SK-N-SH (cell line): ENCODE measurements at regions not wholly inside any gene's neighbourhood (a gene's known extent, or its start where the extent isn't known, plus 50 kb on each side); places are given as distances from the start of the nearest gene placed in this dataset.

Experiments used
- CTCF ChIP-seq: fragments of 200-600 bp; sonication (generic); IDR thresholded peaks from 2 replicates; pipeline ENCODE4 v1.6.1; 2017; ENCODE audit warnings: antibody characterized with exemption, mild to moderate bottlenecking, moderate library complexity
- ELF1 ChIP-seq: IDR thresholded peaks from 2 replicates; pipeline ENCODE4 v1.4.0; 2012
- EP300 ChIP-seq, 2 experiments: IDR thresholded peaks; 2 replicates each; pipeline versions ENCODE4 v1.4.0 to v1.6.1; 2012; ENCODE audit warnings: borderline replicate concordance in 1 of 2, low read depth in 1 of 2, low read length in 1 of 2
- EZH2phosphoT487 ChIP-seq: fragments of 200-600 bp; sonication (generic); IDR thresholded peaks from 2 replicates; pipeline ENCODE4 v1.6.1; 2017; ENCODE audit warnings: low read depth, mixed run types, mild to moderate bottlenecking, antibody characterized with exemption, moderate library complexity, borderline replicate concordance
- GABPA ChIP-seq: IDR thresholded peaks from 2 replicates; pipeline ENCODE4 v1.4.0; 2012; ENCODE audit warnings: low read depth, mild to moderate bottlenecking
- POLR2AphosphoS5 ChIP-seq: IDR thresholded peaks from 2 replicates; pipeline ENCODE4 v1.6.1; 2012; ENCODE audit warnings: low read depth, low read length
- RAD21 ChIP-seq: IDR thresholded peaks from 2 replicates; pipeline ENCODE4 v1.6.1; 2012; ENCODE audit warnings: mild to moderate bottlenecking, low read length
- RCOR1 ChIP-seq: fragments of 150-350 bp; IDR thresholded peaks from 2 replicates; pipeline ENCODE4 v1.6.1; 2017; ENCODE audit warnings: antibody characterized with exemption, low read length
- RFX5 ChIP-seq: IDR thresholded peaks from 2 replicates; pipeline ENCODE4 v1.6.1; 2012; ENCODE audit warnings: mild to moderate bottlenecking, improper control_type of control experiment, low read length
- SIN3A ChIP-seq: IDR thresholded peaks from 2 replicates; pipeline ENCODE4 v1.6.1; 2012; ENCODE audit warnings: low read depth, mild to moderate bottlenecking, low read length, moderate library complexity, borderline replicate concordance
- TF ChIP-seq, protein P1 (sequence below): IDR thresholded peaks from 2 replicates; pipeline ENCODE4 v1.4.0; 2012; ENCODE audit warnings: low read depth

GRCh38 chr3:23752126-23752525 lies 53.6 kb upstream of the UBE2E1 start:
- TF ChIP-seq CTCF, result no peak
- TF ChIP-seq, protein P1, sequence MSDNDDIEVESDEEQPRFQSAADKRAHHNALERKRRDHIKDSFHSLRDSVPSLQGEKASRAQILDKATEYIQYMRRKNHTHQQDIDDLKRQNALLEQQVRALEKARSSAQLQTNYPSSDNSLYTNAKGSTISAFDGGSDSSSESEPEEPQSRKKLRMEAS, result no peak
- no peak for TF ChIP-seq RCOR1
- TF ChIP-seq EP300 (IDR thresholded peaks at IDR 0.05; ENCODE audit: borderline replicate concordance in 1 of 2, low read depth in 1 of 2, low read length in 1 of 2), result no peak
- TF ChIP-seq SIN3A, result no peak
- TF ChIP-seq RFX5, result no peak
- TF ChIP-seq RAD21, result no peak
- TF ChIP-seq POLR2AphosphoS5, result no peak
- no peak for TF ChIP-seq EZH2phosphoT487
- TF ChIP-seq ELF1, result no peak
- no peak for TF ChIP-seq GABPA
